AG09309 (cell line): ENCODE measurements at regions not wholly inside any gene's neighbourhood (a gene's known extent, or its start where the extent isn't known, plus 50 kb on each side); places are given as distances from the start of the nearest gene placed in this dataset.

Experiments used
- DNase-seq: peaks from one replicate; pipeline ENCODE4 v3.0.0-alpha.2; 2010; ENCODE audit warnings: low read depth
- H3K4me3 ChIP-seq: 2 replicates; pipeline ENCODE4 v1.5.1; 2011; ENCODE audit warnings: mild to moderate bottlenecking, low read depth, low read length, moderate library complexity; ENCODE audit not compliant: control insufficient read depth
- TF ChIP-seq, protein P1 (sequence below): IDR thresholded peaks from 2 replicates; pipeline ENCODE4 v1.5.1; 2011; ENCODE audit warnings: mild to moderate bottlenecking, low read depth, low read length, inconsistent platforms; ENCODE audit not compliant: insufficient read depth, control insufficient read depth; ENCODE audit errors: missing control alignments

DNA sequence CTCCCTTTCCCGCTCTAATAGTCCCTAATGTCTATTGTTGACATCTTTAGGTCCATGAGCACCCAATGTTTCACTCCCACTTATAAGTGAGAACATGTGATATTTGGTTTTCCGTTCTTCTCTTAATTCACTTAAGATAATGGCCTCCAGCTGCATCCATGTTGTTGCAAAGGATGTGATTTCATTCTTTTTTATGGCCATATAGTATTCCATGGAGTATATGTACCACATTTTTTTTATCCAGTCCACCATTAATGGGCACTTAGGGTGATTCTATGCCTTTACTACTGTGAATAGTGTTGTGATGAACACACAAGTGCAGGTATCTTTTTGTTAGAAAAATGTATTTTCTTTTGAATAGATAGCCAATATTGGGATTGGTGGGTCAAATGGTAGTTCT, 126.0 kb upstream of the RAB3GAP2 start:
- TF ChIP-seq, protein P1, sequence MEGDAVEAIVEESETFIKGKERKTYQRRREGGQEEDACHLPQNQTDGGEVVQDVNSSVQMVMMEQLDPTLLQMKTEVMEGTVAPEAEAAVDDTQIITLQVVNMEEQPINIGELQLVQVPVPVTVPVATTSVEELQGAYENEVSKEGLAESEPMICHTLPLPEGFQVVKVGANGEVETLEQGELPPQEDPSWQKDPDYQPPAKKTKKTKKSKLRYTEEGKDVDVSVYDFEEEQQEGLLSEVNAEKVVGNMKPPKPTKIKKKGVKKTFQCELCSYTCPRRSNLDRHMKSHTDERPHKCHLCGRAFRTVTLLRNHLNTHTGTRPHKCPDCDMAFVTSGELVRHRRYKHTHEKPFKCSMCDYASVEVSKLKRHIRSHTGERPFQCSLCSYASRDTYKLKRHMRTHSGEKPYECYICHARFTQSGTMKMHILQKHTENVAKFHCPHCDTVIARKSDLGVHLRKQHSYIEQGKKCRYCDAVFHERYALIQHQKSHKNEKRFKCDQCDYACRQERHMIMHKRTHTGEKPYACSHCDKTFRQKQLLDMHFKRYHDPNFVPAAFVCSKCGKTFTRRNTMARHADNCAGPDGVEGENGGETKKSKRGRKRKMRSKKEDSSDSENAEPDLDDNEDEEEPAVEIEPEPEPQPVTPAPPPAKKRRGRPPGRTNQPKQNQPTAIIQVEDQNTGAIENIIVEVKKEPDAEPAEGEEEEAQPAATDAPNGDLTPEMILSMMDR, result no peak
- no peak for DNase-seq
- H3K4me3 ChIP-seq, result no peak overlapping the region

DNA sequence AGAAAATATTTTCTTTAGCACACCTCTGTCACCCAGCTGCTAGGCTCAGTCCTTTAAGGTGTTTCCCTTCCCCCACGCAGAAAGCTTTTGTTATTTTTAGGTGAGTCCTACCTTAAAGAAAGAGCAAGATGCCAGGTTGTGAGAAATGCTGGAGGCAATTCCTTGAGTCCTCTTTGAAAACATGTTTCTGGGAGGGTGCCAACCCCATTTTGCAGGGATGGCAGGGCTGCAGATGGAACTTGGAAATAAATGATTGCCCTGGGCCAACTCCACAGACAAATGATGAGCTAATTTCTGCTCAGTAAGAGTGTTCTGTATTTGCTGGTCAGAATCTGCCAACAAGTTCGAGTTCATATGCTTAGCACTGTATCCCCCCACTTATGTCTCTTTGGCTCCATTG, 119.2 kb upstream of the RAB3GAP2 start:
- TF ChIP-seq, protein P1, result no peak
- no peak overlapping the region for H3K4me3 ChIP-seq
- no peak for DNase-seq

DNA sequence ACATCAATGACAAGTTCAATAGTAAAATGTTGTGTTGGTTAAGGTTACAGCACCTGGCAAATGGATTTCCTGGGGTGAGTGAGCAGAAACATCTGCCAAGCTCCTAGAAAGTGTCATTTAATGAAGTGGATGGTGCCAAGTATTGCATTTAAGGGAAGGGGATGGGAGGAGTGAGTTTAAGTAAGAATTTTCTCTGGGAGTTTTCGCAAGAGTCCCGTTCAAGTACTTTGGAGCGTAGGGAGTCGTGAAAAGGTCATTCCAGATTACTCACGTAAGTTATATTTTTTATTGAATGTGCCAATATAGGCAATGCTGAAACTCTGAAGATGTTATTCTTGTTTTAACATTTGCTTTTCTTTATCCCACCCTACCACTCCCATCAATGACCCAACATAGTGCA, 117.4 kb upstream of the RAB3GAP2 start:
- no peak overlapping the region for H3K4me3 ChIP-seq
- DNase-seq, result no peak
- TF ChIP-seq, protein P1, result no peak

DNA sequence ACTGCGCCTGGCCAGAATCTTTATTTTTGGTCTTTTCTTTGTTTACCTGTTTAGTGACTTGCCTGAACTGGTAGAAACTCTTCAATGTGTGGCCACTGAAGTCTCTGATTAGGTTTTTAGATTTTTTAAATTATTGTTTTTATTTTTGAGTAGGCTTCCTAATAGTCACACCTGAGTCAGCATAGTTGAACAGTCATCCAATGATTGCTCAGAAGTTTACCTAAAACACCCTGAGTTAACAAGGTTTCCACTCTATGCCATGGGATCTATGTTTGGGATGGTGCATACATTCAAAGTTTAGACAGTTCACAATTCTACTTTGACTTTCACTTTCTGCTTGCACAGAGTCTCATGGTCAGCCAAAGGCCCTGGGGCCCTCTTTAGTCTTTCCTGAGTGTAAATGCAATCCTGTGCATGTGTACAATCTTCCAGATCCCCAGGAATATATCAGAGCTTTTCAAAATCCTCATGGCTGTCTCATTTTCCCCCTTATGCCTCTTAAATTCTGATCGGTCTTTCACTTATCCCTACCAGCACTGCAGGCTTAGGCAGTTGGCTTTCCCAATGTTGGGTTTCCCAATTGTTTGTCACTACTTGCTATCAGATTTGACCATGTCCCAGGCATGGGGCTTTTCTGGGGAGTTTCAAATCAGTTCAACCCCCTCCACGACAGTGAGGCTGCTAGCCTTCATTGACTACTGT, 114.4 kb upstream of the RAB3GAP2 start:
- H3K4me3 ChIP-seq, result no peak overlapping the region
- TF ChIP-seq, protein P1, result no peak
- DNase-seq, result no peak

DNA sequence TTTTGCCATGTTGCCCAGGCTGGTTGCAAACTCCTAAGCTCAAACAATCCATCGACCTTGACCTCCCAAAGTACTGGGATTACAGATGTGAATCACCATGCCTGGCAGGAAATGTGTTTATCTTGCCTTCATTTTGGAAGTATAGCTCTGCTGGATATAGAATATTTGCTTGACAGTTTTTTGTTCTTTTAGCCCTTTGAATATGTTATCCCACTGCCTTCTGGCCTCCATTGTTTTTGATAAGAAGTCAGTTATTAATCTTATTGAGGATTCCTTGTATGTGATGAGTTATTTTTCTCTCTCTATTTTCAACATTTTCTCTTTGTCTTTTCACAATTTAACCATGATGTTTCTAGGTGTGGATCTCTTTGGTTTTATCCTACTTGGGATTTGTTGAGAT, 112.9 kb upstream of the RAB3GAP2 start:
- H3K4me3 ChIP-seq, result no peak overlapping the region
- TF ChIP-seq, protein P1, result no peak
- DNase-seq, result no peak

DNA sequence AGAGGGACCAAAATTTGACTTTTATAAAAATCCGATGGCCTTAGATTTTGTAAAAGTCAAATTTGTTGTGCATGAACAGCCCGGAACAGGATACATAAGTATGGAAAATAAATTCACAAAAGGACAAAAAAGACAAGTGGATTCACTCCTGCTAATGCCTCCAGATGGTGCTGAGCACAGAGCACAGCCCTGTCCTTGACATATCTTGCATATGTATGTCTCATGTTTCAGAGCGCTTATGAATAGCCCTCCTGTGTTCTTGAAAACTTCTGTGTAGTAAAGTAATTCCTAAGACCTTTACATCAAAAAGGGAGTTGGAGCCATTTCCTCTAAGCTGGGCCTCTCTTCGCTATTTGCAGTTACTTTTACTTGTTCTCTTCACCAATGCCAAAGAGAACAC, 110.7 kb upstream of the RAB3GAP2 start:
- TF ChIP-seq, protein P1, result no peak
- no peak for DNase-seq
- H3K4me3 ChIP-seq, result no peak overlapping the region
